Activated naive CD8-positive, alpha-beta T cell treated with anti-CD3 and anti-CD28 coated beads, Interleukin-2, amount 10 ng/mL, durations not matched to agents 7 days and 5 days (primary cell): ENCODE measurements at regions not wholly inside any gene's neighbourhood (a gene's known extent, or its start where the extent isn't known, plus 50 kb on each side); places are given as distances from the start of the nearest gene placed in this dataset.

Source experiments
- ATAC-seq: fragments of 150-1000 bp; cut with Tn5 transposase; one replicate; pipeline ENCODE4 v1.10.0; 2021; ENCODE audit warnings: low read depth, moderate library complexity
- POLR2A ChIA-PET: fragments of 350-600 bp; sonication (Branson Sonifier 250); formaldehyde crosslinking; loops from one replicate; lab custom pipeline; 2021; ENCODE audit warnings: antibody characterized with exemption; lab: Charles Lee
- DNase-seq: peaks from one replicate; pipeline ENCODE4 v3.0.0; 2021
- H3K27ac Mint-ChIP-seq: one replicate; pipeline ENCODE4 v1.8.0; 2022; ENCODE audit warnings: mild to moderate bottlenecking, mixed read lengths
- H3K27me3 Mint-ChIP-seq: one replicate; pipeline ENCODE4 v1.8.0; 2022; ENCODE audit warnings: mild to moderate bottlenecking, moderate library complexity, mixed read lengths
- H3K36me3 Mint-ChIP-seq: one replicate; pipeline ENCODE4 v1.8.0; 2021; ENCODE audit warnings: mild to moderate bottlenecking, mixed read lengths
- H3K4me1 Mint-ChIP-seq: one replicate; pipeline ENCODE4 v1.8.0; 2021; ENCODE audit warnings: mixed read lengths
- H3K4me3 Mint-ChIP-seq: one replicate; pipeline ENCODE4 v1.8.0; 2022; ENCODE audit warnings: mild to moderate bottlenecking, moderate library complexity, mixed read lengths
- H3K9me3 Mint-ChIP-seq: one replicate; pipeline ENCODE4 v1.8.0; 2021; ENCODE audit warnings: mixed read lengths

- H3K27ac Mint-ChIP-seq = no peak overlapping the region
- H3K9me3 Mint-ChIP-seq = no peaks in the 10 kb centered on the region
- no peaks in the 10 kb centered on the region for H3K36me3 Mint-ChIP-seq
- no peaks in the 10 kb centered on the region for H3K27me3 Mint-ChIP-seq
- POLR2A ChIA-PET = no interaction called here
- DNase-seq (no peak), ATAC-seq (no peak)
- no peaks in the 10 kb centered on the region for H3K4me1 Mint-ChIP-seq
- H3K4me3 Mint-ChIP-seq = no peak overlapping the region
Measured at GRCh38 chrX:4800756-4801155, 1087.3 kb upstream of the PRKX start.

- Mint-ChIP-seq H3K4me1 (no peaks in the 10 kb centered on the region), H3K36me3 (no peaks in the 10 kb centered on the region), H3K9me3 (no peaks in the 10 kb centered on the region), H3K4me3 (no peak overlapping the region), H3K27me3 (no peaks in the 10 kb centered on the region), H3K27ac (no peak overlapping the region)
- ATAC-seq (no peak), DNase-seq (no peak)
- POLR2A ChIA-PET = no interaction called here
Measured at GRCh38 chrX:4787971-4788370, 1074.5 kb upstream of the PRKX start.

DNA sequence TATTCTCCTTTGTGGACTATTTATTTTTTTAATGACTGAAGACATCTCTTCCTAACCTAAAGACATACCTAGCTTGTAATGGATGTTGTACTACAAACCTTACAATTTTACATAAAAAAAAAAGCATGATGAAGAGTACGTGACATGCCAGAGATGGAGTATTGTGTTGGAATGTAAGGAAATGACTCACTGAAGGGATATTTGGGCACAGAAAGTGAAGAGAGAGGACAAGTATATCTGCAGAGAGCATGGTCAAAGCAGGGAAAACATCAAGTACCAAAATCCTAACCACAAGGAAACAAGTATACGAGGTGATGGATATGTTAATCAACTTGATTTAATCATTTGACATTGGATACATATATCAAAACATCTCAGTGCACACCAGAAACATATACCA is 1051.4 kb upstream of the PRKX start:
- no peak overlapping the region for H3K4me3 Mint-ChIP-seq
- no peak overlapping the region for H3K27ac Mint-ChIP-seq
- H3K9me3 Mint-ChIP-seq = no peaks in the 10 kb centered on the region
- no peaks in the 10 kb centered on the region for H3K27me3 Mint-ChIP-seq
- no peaks in the 10 kb centered on the region for H3K4me1 Mint-ChIP-seq
- DNase-seq = no peak
- ATAC-seq = no peak
- POLR2A ChIA-PET = no interaction called here
- no peaks in the 10 kb centered on the region for H3K36me3 Mint-ChIP-seq

GRCh38 chrX:4762196-4762595 is 1048.7 kb upstream of the PRKX start:
- ATAC-seq (no peak), DNase-seq (no peak)
- H3K9me3 Mint-ChIP-seq = no peaks in the 10 kb centered on the region
- no peaks in the 10 kb centered on the region for H3K36me3 Mint-ChIP-seq
- H3K4me1 Mint-ChIP-seq = no peaks in the 10 kb centered on the region
- POLR2A ChIA-PET = no interaction called here
- no peaks in the 10 kb centered on the region for H3K27me3 Mint-ChIP-seq
- H3K4me3 Mint-ChIP-seq = no peak overlapping the region
- H3K27ac Mint-ChIP-seq = no peak overlapping the region

- no peaks in the 10 kb centered on the region for H3K36me3 Mint-ChIP-seq
- no peak overlapping the region for H3K4me3 Mint-ChIP-seq
- POLR2A ChIA-PET = no interaction called here
- H3K9me3 Mint-ChIP-seq = no peaks in the 10 kb centered on the region
- ATAC-seq = no peak
- H3K27me3 Mint-ChIP-seq = no peaks in the 10 kb centered on the region
- DNase-seq = no peak
- H3K4me1 Mint-ChIP-seq = no peaks in the 10 kb centered on the region
- no peak overlapping the region for H3K27ac Mint-ChIP-seq
Measured at GRCh38 chrX:4754878-4755604, 1041.6 kb upstream of the PRKX start.

GRCh38 chrX:4741024-4741423 is 1027.6 kb upstream of the PRKX start:
- H3K4me1 Mint-ChIP-seq = no peaks in the 10 kb centered on the region
- POLR2A ChIA-PET = no interaction called here
- no peaks in the 10 kb centered on the region for H3K27me3 Mint-ChIP-seq
- no peak overlapping the region for H3K27ac Mint-ChIP-seq
- DNase-seq (no peak), ATAC-seq (no peak)
- H3K4me3 Mint-ChIP-seq = no peak overlapping the region
- no peaks in the 10 kb centered on the region for H3K9me3 Mint-ChIP-seq
- no peaks in the 10 kb centered on the region for H3K36me3 Mint-ChIP-seq

DNA sequence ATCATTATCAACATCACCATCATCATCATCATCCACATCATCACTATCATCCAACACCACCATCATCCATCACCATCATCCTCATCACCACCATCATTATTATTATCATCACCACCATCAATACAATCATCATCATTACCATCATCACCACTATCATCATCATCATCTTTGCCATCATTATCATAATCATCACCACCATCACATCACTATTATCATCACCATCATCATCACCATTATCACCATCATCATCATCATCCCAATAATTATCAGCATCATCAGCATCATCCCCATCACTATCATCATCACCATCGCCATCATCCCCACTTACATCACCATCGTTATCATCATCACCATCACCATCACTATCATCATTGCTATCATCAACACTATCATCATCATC is 1021.9 kb upstream of the PRKX start:
- H3K27ac Mint-ChIP-seq = no peak overlapping the region
- DNase-seq (no peak), ATAC-seq (no peak)
- no peaks in the 10 kb centered on the region for H3K9me3 Mint-ChIP-seq
- POLR2A ChIA-PET = no interaction called here
- no peaks in the 10 kb centered on the region for H3K36me3 Mint-ChIP-seq
- H3K27me3 Mint-ChIP-seq = no peaks in the 10 kb centered on the region
- H3K4me1 Mint-ChIP-seq = no peaks in the 10 kb centered on the region
- no peak overlapping the region for H3K4me3 Mint-ChIP-seq

DNA sequence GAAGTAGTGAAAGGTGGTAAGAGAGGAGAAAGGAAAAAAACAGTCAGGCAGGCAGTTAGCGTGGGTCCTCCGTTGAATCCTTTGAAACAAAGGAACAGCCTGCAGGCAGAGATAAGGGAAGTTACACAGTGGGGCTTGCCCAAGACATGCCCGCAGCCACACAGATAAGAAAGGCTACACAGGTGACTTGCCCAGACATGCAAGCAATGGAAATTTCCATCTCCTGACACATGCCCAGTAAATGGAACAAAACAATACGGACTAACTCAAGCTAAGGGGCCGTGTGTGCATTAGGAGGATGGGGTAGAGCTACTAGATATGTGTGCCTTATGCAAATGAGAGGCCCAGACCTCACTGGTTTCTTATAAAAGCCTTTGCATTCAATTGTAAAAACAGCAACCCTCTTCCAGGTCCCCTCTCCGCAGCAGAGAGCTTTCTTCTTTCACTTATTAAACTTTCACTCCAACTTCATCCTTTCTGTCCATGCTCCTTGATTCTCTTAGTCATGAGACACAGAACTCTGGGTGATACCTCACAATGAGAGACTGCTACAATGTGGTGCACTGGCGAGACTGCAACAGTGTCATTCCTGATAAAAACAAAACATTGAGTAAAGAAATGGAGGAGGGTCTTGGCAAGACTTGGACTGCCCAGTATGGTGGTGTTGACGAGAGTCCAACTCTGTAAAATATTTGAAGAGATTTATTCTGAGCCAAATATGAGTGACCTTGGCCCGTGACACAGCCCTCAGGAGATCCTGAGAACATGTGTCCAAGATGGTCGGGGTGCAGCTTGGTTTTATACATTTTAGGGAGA is 997.4 kb upstream of the PRKX start:
- Mint-ChIP-seq H3K9me3 (no peaks in the 10 kb centered on the region), H3K4me3 (no peak overlapping the region), H3K4me1 (no peaks in the 10 kb centered on the region), H3K27me3 (no peaks in the 10 kb centered on the region), H3K36me3 (no peaks in the 10 kb centered on the region), H3K27ac (no peak overlapping the region)
- no peak for ATAC-seq
- POLR2A ChIA-PET = no interaction called here
- DNase-seq = no peak

DNA sequence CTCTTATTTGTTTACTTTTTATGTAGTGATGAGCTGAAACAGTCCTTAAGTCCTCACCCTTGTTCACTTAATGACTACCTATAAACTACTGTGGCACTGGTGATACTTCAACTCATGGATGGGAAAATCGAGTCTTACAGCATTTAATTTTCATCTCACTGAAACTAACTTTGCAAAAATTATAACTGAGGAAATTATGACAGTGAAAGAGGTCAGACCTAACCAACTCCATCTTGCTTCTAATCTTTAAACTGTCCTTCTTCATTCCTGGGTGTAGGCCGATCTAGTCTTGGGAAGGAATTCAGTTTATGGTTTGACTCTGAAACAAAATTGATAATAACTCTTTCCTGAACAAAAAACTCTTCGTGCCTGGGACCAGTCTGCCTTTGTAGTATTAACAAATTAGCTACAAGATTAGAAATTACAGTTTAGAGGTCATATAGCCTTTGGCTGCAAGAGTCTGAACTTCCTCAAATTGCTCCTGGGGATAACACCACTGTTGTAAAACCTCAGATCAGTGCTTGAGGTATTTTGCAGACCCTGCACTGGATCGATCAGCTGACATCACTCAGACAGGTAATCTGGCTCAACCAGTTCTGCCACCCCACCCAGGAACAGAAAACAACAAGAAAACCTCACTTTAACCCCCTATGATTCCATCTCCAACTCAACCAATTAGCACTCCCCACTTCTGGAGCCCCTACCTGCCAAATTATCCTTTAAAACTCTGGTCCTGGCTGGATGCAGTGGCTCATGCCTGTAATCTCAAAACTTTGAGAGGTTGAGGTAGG is 995.7 kb upstream of the PRKX start:
- Mint-ChIP-seq H3K4me1 (no peaks in the 10 kb centered on the region), H3K36me3 (no peaks in the 10 kb centered on the region), H3K4me3 (no peak overlapping the region), H3K27ac (no peak overlapping the region), H3K27me3 (no peaks in the 10 kb centered on the region), H3K9me3 (no peaks in the 10 kb centered on the region)
- no peak for ATAC-seq
- no peak for DNase-seq
- POLR2A ChIA-PET = no interaction called here

GRCh38 chrX:4706961-4707360 is 993.5 kb upstream of the PRKX start:
- Mint-ChIP-seq H3K27ac (no peak overlapping the region), H3K4me3 (no peak overlapping the region), H3K36me3 (no peaks in the 10 kb centered on the region), H3K4me1 (no peaks in the 10 kb centered on the region), H3K27me3 (no peaks in the 10 kb centered on the region), H3K9me3 (no peaks in the 10 kb centered on the region)
- POLR2A ChIA-PET = no interaction called here
- DNase-seq = no peak
- ATAC-seq = no peak

- Mint-ChIP-seq H3K27me3 (no peaks in the 10 kb centered on the region), H3K36me3 (no peaks in the 10 kb centered on the region), H3K4me3 (no peak overlapping the region), H3K9me3 (no peaks in the 10 kb centered on the region), H3K4me1 (no peaks in the 10 kb centered on the region), H3K27ac (no peak overlapping the region)
- ATAC-seq = no peak
- no peak for DNase-seq
- POLR2A ChIA-PET = no interaction called here
Measured at GRCh38 chrX:4690521-4690920, 977.1 kb upstream of the PRKX start.

GRCh38 chrX:4682636-4683035 is 969.2 kb upstream of the PRKX start:
- POLR2A ChIA-PET = no interaction called here

GRCh38 chrX:4675686-4676300 is 962.3 kb upstream of the PRKX start:
- POLR2A ChIA-PET = no interaction called here
- H3K27me3 Mint-ChIP-seq = no peaks in the 10 kb centered on the region
- H3K27ac Mint-ChIP-seq = no peak overlapping the region
- no peak for DNase-seq
- H3K36me3 Mint-ChIP-seq = no peaks in the 10 kb centered on the region
- H3K9me3 Mint-ChIP-seq = no peaks in the 10 kb centered on the region
- ATAC-seq = no peak
- H3K4me3 Mint-ChIP-seq = no peak overlapping the region
- H3K4me1 Mint-ChIP-seq = no peaks in the 10 kb centered on the region

More at GRCh38 chrX:4682636-4683035, 969.2 kb upstream of the PRKX start:
- no peak for ATAC-seq
- no peaks in the 10 kb centered on the region for H3K4me1 Mint-ChIP-seq
- no peak overlapping the region for H3K4me3 Mint-ChIP-seq
- no peaks in the 10 kb centered on the region for H3K27me3 Mint-ChIP-seq
- no peak overlapping the region for H3K27ac Mint-ChIP-seq
- no peaks in the 10 kb centered on the region for H3K9me3 Mint-ChIP-seq
- H3K36me3 Mint-ChIP-seq = no peaks in the 10 kb centered on the region
- DNase-seq = no peak
